8988T (cell line): ENCODE measurements at regions not wholly inside any gene's neighbourhood (a gene's known extent, or its start where the extent isn't known, plus 50 kb on each side); places are given as distances from the start of the nearest gene placed in this dataset.
"Not testable (repeated sequence)": the region's sequence is repeated elsewhere in the genome, so short reads cannot be mapped to it uniquely, and the experiment has no call there.

Experiments used
- DNase-seq: peaks from one replicate; pipeline ENCODE4 v3.0.0; 2011

DNA sequence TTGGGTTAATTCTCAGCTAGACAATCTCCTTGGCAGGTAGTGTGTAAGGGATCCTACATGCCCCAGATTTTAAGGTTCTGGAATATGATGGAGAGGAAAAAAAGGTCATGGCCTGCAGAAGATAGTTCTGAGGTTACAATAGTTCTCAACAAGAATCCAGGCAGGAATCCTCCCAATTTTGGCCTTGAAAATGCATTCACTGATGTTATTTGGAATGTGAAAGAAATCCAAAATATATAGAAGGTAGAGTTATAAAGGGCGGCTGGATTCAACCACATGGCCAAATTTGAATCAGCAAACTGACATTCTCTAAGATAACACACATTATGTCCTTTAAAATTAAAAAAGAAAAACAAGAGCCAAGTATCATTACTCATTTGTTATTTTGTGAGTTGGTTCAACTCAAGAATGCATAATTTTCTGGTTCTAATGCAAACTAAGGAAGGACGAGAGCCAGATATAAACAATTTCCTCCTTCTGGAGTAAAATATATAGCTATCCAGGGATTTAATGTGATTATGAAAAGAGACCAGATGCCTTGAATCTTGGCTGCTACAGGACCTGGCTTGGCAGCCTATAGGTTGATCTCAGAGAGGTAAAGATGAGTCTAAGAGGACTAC lies 177.0 kb upstream of the G2E3 start:
- DNase-seq = no peak

DNA sequence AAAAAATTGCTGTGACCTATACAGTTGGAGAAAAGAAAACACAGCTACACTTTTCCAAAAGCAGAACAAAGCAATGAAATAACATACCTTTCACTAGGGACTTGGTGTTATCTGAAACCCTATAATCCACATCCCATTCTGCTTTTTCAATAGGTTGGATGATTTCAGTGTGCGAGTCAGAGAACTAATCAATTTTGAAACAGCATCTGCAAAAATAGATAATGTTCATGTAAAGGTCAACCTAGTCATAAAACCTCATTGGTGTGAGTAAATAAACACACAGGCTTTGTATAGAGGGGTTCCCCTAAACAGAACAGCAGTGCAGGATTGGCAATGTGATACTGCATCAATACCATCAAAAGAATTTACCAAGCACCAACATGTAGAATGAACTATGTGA lies 173.0 kb upstream of the G2E3 start:
- DNase-seq = no peak

- DNase-seq = no peak
These were observed 171.1 kb upstream of the G2E3 start for GRCh38 chr14:30387871-30388270.

GRCh38 chr14:30389134-30389876 lies 169.7 kb upstream of the G2E3 start:
- peak; percentile 13 for DNase-seq

- DNase-seq = no peak
These were observed 169.0 kb upstream of the G2E3 start for GRCh38 chr14:30389877-30390385.

- DNase-seq = no peak
These were observed 163.9 kb upstream of the G2E3 start for GRCh38 chr14:30395065-30395464.

DNA sequence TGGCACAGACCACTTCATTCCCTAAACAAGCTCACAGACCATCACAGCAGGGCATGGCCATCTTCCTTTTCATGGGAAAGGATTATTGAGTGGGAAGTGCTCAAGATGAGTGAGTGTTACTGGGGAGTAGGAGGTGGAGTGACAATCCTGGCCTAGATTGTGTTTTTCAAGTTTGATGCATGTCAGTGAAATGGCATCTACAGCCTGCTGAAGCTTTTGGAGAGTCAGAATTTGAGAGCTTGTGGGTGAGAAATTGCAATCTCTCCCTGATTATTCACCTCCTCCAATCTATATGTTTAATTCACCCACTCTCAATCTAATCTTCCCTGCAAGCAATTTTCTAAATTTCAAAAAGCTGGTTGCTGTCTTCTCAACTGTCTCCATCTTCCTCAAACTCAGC lies 156.1 kb upstream of the G2E3 start:
- DNase-seq = no peak

DNA sequence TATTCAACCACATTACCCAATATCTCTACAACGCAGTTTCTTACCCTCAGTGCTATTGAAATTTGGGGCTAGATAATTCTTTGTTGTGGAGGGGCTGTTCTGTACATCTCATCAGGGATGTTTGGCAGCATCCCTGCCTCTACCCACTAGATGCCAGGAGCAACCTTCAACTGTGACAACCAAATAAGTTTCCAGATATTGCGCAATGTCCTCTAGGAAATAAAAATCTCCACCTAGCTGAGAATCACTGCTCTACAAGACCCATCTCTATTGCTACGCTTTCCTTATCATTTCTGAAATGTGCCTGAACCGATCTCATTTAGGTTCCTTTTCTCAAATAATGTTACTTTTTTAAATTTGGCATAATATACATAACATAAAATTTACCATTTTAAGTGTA lies 155.2 kb upstream of the G2E3 start:
- DNase-seq = no peak

DNA sequence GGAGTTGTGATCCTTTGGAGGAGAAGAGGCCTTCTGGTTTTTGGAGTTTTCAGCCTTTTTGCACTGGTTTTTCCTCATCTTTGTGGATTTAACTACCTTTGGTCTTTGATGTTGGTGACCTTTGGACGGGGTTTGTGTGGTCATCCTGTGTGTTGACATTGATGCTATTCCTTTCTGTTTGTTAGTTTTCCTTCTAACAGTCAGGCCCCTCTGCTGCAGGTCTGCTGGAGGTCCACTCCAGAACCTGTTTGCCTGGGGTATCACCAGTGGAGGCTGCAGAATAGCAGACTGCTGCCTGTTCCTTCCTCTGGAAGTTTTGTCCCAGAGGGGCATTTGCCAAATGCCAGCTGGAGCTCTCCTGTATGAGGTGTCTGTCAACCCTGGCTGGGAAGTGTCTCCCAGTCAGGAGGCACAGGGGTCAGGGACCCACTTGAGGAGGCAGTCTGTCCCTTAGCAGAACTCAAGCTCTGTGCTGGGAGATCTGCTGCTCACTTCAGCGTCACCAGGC lies 149.4 kb upstream of the G2E3 start:
- not testable (repeated sequence) for DNase-seq

GRCh38 chr14:30410986-30411385 lies 148.0 kb upstream of the G2E3 start:
- no peak for DNase-seq

DNA sequence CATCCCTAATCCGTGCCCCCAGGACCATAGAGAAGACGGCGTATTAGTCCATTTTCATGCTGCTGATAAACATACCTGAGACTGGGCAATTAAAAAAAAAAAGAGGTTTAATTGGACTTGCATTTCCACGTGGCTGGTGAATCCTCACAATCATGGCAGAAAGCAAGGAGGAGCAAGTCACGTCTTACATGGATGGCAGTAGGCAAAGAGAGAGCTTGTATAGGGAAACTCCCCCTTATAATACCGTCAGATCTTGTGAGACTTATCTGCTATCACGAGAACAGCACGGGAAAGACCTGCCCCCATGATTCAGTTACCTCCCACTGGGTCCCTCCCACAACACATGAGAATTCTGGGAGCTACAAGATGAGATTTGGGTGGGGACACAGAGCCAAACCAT lies 145.8 kb upstream of the G2E3 start:
- DNase-seq = not testable (repeated sequence)

GRCh38 chr14:30417121-30417520 lies 141.8 kb upstream of the G2E3 start:
- no peak for DNase-seq

GRCh38 chr14:30417999-30418398 lies 141.0 kb upstream of the G2E3 start:
- no peak for DNase-seq

DNA sequence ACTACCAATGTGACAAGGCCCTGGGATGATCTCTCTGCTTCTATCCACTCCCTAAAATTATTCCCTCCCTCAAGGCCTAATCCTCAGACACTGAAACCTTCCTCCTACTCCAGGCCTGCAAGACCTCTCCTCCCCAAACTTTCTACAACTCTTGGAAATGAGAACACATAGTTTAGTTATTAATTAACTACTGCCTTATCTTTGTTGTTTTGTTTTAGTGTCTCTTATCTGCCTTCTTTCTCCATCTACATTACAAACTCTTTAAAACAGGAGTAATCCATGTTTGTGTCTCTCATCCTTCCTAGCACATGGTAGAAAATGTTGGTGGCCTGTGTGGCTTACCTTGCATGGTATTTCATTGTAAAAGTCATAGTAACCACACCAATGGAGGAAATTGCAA lies 139.9 kb upstream of the G2E3 start:
- DNase-seq = no peak

GRCh38 chr14:30420515-30420914 lies 138.4 kb upstream of the G2E3 start:
- DNase-seq = no peak

- DNase-seq = no peak
These were observed 132.5 kb upstream of the G2E3 start for GRCh38 chr14:30426463-30426862.

GRCh38 chr14:30427401-30427800 lies 131.6 kb upstream of the G2E3 start:
- no peak for DNase-seq

- no peak for DNase-seq
These were observed 131.1 kb upstream of the G2E3 start for GRCh38 chr14:30427846-30428245.

DNA sequence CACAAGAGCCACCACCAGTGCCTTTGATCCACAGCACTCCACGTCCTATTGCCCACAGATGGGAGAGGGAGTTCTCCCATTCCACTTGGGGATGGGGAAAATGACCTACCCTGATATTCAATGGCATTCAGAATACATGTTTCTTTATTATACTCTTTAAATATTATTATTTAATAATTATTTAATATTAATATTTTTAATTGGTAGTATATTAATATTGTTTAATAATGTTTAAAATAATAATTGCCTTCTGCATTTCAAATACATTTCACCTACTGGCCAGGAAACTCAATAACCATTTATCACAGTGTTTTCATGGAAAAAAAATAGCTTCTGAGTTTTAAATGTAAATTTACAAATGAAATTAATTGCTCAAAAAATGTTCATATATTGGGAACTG lies 127.4 kb upstream of the G2E3 start:
- no peak for DNase-seq

- no peak for DNase-seq
These were observed 118.0 kb upstream of the G2E3 start for GRCh38 chr14:30440961-30441360.

GRCh38 chr14:30443368-30444007 lies 115.5 kb upstream of the G2E3 start:
- DNase-seq = no peak

- no peak for DNase-seq
These were observed 114.5 kb upstream of the G2E3 start for GRCh38 chr14:30444451-30444850.

DNA sequence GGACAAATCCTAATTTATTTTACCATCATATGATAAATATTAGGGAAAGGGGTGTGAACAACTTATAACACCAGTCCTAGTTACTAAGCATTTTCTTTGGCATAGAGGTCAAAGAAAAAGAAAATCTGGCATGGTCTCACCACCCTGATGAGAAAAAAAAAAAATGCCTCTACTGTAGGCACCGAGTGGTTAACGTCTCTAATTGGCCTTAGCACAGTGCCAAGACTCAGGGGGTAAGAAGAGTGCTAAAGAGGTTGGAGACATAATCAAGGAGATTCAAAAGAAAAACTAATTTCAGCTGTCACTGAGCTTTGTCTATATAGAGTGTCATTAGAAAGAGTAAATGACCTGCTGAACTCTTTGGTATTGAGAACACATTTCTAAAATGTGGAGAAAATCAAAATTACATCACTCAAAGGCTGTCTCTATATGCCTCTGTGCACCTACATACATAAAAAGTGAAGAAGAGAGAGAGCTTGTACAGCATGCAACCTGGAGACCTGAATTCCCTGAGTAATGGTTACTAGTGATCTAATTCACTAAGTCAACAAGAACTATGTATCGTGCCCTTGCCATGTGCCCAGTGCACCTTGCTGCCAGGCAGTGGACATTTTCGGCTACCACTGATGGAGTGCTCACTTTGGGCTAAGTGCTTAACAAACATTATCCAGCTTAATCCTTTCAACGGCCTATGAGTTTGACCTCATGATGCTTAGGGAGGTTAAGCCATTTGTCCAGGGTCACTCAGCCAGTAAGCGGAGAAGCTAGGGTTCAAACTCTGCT lies 113.8 kb upstream of the G2E3 start:
- DNase-seq = no peak
